ENCODE measurements at regions not wholly inside any gene's neighbourhood (a gene's known extent, or its start where the extent isn't known, plus 50 kb on each side); places are given as distances from the start of the nearest gene placed in this dataset.

DNA sequence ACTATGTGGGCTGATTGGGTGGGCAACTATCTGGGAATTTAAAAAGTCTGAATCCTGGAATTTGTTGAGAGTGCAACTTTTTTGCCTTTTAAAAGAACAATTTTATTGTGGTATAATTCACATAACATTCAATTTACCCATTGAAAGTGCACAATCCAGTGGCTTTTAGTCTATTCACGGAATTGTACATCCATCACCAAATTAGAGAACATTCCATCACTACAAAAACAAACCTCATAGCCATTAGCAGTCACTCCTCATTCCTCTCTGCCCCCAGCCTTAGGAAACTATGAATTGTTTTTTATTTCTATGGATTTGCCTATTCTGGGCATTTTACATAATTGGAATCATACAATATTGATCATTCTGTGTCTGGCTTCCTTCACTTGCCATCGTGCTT lies 101.8 kb upstream of the ALDH1A3 start:
- in situ Hi-C loops (cut with MboI; ENCODE audit: low sequenced_read_pairs, unreplicated experiment), result no loop called here
- no peak for DNase-seq (ENCODE audit: low spot score)
- TF ChIP-seq, protein P1, sequence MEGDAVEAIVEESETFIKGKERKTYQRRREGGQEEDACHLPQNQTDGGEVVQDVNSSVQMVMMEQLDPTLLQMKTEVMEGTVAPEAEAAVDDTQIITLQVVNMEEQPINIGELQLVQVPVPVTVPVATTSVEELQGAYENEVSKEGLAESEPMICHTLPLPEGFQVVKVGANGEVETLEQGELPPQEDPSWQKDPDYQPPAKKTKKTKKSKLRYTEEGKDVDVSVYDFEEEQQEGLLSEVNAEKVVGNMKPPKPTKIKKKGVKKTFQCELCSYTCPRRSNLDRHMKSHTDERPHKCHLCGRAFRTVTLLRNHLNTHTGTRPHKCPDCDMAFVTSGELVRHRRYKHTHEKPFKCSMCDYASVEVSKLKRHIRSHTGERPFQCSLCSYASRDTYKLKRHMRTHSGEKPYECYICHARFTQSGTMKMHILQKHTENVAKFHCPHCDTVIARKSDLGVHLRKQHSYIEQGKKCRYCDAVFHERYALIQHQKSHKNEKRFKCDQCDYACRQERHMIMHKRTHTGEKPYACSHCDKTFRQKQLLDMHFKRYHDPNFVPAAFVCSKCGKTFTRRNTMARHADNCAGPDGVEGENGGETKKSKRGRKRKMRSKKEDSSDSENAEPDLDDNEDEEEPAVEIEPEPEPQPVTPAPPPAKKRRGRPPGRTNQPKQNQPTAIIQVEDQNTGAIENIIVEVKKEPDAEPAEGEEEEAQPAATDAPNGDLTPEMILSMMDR (IDR thresholded peaks at IDR 0.05; ENCODE audit: borderline replicate concordance, control extremely low read depth, extremely low read depth, insufficient read depth, missing control alignments), result no peak

DNA sequence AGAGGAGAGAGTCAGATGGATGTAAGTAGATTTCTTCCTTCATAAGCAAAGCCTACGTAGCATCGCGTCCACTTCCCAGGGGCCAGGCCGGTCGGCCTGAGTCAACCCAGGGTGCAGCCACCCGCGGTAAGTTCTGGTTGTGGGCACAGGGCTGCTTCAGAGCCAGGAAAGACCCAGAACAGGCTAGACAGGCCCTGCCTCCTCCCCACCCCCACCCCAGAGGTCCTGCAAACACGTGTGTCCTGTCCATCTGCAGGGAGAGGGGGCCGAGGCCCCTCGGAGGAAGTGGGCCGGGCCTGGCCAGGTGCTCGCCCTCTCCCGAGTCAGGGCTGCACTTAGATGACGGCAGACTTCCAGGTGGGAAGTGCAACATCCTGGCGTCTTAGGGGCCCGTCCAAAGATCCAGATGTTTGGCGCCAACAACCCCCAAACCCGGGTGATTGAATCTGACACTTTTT lies 100.8 kb upstream of the ALDH1A3 start:
- DNase-seq (ENCODE audit: low spot score), result no peak
- in situ Hi-C loops (cut with MboI; ENCODE audit: low sequenced_read_pairs, unreplicated experiment), result no loop called here
- TF ChIP-seq, protein P1 (IDR thresholded peaks at IDR 0.05; ENCODE audit: borderline replicate concordance, control extremely low read depth, extremely low read depth, insufficient read depth, missing control alignments), result no peak

DNA sequence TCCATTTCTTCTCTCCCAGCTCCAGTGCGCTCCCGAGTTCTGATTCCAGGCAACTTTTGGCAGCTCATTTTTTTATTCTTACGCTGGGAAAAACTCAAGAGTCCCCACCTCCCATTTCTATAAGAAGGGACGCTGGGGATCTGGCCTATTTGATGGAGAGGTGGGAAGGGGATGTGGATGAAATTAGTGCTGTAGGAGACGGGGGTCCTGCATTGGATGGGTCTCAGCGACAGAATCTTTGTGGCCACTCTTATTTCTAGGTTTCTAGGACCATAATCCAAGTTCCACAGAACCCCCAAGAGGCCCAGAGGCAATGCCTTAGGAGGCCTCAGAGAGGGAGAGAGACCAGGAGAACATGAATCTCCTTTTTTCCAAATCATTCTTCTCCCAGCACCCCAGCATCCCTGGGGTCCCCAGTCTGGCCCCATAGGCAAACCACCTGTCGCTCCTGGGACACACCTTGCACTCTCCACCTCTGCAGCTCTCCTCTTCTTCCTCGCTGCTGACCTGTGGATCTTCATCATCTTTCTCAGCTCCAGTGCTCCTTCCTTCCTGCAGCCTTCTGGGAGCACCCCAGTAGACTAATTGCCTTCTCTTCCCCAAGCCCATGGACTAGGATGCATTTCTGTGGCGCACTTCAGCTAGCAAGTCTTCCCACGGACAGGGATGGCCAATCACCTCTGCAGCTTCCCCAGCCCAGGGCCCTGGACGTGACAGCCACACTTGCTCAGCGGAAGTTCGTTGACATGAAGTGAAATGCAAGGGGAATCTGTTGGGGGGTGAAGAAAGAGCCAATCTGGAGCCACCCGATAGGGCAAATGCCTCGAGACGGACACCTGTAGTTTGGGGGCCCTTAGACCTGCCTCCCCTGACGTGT lies 100.1 kb upstream of the ALDH1A3 start:
- no peak for DNase-seq (ENCODE audit: low spot score)
- in situ Hi-C loops (cut with MboI; ENCODE audit: low sequenced_read_pairs, unreplicated experiment), result no loop called here
- TF ChIP-seq, protein P1 (IDR thresholded peaks at IDR 0.05; ENCODE audit: borderline replicate concordance, control extremely low read depth, extremely low read depth, insufficient read depth, missing control alignments), result no peak

DNA sequence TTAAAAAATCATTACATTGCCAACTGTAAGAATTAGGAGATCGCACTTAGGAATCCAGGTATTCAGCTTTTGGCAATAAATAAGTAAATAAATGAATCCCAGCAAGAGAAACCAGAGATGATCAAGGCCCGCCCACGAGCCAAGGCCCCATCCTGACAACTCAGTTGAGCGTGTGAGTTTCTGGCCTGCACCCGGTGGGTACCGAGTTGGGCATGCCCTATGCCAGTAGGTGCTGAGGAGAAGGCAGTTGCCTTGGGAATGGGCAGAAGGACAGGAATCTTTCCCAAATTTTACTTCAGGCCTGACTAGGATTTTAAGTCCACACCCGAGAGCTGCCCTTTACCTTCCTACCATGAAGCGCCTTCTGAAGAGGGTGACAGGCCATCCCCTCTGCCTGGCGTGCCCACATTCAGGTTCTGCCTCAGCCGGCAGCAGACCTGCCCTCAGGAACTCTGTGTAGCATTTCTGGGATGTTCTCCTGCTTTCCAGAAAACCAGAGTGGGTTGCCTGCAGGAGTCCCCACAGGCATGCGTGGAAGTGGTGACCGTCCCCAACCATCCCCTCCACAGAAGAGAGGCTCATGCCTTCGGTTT lies 99.3 kb upstream of the ALDH1A3 start:
- in situ Hi-C loops (cut with MboI; ENCODE audit: low sequenced_read_pairs, unreplicated experiment), result no loop called here
- TF ChIP-seq, protein P1 (IDR thresholded peaks at IDR 0.05; ENCODE audit: borderline replicate concordance, control extremely low read depth, extremely low read depth, insufficient read depth, missing control alignments), result no peak
- no peak for DNase-seq (ENCODE audit: low spot score)

DNA sequence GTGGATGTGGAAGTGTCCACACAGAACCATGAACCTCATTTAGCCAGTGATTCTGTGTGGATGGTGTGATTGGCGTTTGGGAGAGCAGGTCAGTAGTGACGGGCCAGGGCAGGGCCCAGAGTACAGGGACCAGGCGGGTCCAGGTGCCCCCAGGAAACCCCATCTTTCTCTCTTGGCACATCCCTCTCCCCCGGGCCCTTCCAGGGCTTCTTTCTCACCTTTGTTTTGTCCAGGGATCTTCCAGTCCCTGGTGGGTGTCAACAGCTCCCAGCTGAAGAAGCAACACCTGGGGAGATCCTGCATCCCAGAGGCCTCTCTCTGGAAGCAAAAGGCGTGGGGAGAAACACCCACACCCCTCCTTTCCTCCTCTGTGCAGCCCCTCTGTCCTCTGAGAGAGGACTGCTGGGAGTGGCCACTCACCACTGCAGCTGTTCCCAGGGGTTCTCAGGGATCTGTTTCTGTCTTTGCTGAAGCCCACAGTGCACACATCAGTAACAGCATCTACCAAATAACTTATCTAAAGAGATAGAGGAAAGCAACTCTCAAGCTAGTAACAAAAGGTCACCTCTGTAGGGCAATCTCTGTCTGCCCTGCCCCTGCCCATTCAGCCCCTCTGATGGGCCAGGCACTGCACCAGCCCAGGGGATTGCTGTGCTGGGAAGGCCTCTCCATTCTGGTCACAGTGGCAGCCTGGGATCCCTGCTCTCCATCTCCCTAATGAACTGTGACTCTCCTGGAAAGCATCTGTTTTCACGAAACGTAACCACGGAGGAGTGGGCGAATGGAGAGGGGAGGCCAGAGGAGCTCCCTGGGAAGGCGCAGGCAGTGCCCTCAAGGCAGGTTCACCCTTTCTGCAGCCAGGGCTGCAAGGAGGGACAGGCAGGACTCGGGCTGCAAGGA lies 98.3 kb upstream of the ALDH1A3 start:
- no peak for DNase-seq (ENCODE audit: low spot score)
- TF ChIP-seq, protein P1 (IDR thresholded peaks at IDR 0.05; ENCODE audit: borderline replicate concordance, control extremely low read depth, extremely low read depth, insufficient read depth, missing control alignments), result no peak
- in situ Hi-C loops (cut with MboI; ENCODE audit: low sequenced_read_pairs, unreplicated experiment), result no loop called here

DNA sequence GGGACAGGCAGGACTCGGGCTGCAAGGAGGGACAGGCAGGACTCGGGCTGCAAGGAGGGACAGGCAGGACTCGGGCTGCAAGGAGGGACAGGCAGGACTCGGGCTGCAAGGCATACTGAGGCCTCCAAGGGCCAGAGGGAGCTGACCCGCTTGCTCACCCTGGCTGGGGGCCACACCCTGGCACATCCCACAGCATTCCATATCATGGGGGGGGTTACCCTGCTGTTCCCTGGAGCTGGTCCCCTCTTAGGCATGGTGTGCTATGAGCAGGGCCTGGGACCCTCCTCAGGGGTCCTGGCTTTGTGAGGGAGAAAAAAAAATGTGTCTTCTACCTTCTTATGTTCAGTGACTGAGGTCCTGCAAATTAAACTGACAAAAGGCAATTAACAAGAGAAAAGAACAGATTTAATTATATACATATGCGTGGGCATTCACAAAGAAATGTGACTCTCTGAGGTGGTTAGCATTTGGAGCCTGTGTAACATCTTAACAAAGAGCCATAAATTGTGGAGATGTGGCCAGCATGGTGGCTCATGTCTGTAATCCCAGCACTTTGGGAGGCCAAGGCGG lies 97.6 kb upstream of the ALDH1A3 start:
- in situ Hi-C loops (cut with MboI; ENCODE audit: low sequenced_read_pairs, unreplicated experiment), result no loop called here
- TF ChIP-seq, protein P1 (IDR thresholded peaks at IDR 0.05; ENCODE audit: borderline replicate concordance, control extremely low read depth, extremely low read depth, insufficient read depth, missing control alignments), result no peak
- no peak for DNase-seq (ENCODE audit: low spot score)

Data from GM13976 (cell line).